ENCODE measurements at regions not wholly inside any gene's neighbourhood (a gene's known extent, or its start where the extent isn't known, plus 50 kb on each side); places are given as distances from the start of the nearest gene placed in this dataset.

DNA sequence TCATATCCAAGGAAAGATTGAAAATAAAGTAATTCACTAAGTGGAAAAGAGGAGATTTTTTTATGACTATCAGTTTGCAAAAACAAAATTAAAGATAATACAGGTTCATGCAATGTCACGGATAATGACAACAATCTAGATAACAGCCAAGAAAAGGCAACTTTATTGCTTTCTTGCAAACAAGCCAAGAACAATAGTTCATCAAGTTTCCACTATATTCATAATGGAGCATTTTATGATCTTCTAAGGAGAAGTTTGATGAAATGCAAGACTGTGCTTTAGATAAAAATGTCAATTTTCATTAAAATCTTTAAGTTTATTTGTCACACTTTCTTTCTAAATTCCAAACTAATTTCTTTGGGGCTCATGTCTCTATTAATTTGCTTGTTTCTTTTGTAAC, 53.9 kb upstream of the NRP1 start:
- H3K27ac ChIP-seq (ENCODE audit: low read depth, low read length, poor library complexity, severe bottlenecking): no peak overlapping the region
- H3K4me1 ChIP-seq (ENCODE audit: insufficient read depth, low read length, poor library complexity, severe bottlenecking): no peaks in the 10 kb centered on the region
- no TSS peak for BruUV-seq (replicated peaks)
- POLR2A ChIA-PET (ENCODE audit: low non-redundant PET): no interaction called here
- no peaks in the 10 kb centered on the region for H3K27me3 ChIP-seq (replicated peaks; ENCODE audit: insufficient read depth, low read depth, low read length, poor library complexity)
- TF ChIP-seq, protein P1, sequence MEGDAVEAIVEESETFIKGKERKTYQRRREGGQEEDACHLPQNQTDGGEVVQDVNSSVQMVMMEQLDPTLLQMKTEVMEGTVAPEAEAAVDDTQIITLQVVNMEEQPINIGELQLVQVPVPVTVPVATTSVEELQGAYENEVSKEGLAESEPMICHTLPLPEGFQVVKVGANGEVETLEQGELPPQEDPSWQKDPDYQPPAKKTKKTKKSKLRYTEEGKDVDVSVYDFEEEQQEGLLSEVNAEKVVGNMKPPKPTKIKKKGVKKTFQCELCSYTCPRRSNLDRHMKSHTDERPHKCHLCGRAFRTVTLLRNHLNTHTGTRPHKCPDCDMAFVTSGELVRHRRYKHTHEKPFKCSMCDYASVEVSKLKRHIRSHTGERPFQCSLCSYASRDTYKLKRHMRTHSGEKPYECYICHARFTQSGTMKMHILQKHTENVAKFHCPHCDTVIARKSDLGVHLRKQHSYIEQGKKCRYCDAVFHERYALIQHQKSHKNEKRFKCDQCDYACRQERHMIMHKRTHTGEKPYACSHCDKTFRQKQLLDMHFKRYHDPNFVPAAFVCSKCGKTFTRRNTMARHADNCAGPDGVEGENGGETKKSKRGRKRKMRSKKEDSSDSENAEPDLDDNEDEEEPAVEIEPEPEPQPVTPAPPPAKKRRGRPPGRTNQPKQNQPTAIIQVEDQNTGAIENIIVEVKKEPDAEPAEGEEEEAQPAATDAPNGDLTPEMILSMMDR (conservative IDR thresholded peaks at IDR 0.05; ENCODE audit: low read depth, low read length): no peak
- TF ChIP-seq EZH2 (IDR thresholded peaks at IDR 0.05; ENCODE audit: borderline replicate concordance, low read depth, low read length, poor library complexity, severe bottlenecking): no peak
- H3K36me3 ChIP-seq (ENCODE audit: insufficient read depth, low read length, poor library complexity, severe bottlenecking): no peaks in the 10 kb centered on the region
- CTCF ChIA-PET: interaction anchor here (0.6 kb wide), 1 partner anchor 54 kb away, joined by 9 read pairs; the partner anchor contains the start of gene NRP1
- intact Hi-C loops (cut with micrococcal nuclease; ENCODE audit: unreplicated experiment): no loop called here
- DNase-seq (ENCODE audit: low spot score): no peak
- no peaks in the 10 kb centered on the region for H3K9me3 ChIP-seq (ENCODE audit: low read depth, low read length, poor library complexity, severe bottlenecking)
- H3K4me3 ChIP-seq (ENCODE audit: low read depth, low read length, poor library complexity, severe bottlenecking): no peak overlapping the region

DNA sequence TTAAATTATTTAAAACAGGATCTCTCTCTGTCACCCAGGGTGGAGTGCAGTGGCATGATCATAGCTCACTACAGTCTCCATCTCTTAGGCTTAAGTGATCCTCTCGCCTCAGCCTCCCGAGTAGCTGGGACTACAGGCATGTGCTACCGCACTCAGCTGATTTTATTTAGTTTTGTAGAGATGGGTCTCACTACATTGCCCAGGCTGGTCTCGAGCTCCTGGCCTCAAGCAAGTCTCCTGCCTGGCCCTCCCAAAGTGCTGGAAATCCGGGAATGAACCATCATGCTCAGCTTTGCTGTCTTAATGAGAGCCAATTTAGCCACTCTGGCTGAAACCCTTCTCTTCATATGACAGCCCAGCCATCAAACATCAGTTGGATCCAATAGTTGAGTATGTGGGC, 53.3 kb upstream of the NRP1 start:
- POLR2A ChIA-PET (ENCODE audit: low non-redundant PET): no interaction called here

DNA sequence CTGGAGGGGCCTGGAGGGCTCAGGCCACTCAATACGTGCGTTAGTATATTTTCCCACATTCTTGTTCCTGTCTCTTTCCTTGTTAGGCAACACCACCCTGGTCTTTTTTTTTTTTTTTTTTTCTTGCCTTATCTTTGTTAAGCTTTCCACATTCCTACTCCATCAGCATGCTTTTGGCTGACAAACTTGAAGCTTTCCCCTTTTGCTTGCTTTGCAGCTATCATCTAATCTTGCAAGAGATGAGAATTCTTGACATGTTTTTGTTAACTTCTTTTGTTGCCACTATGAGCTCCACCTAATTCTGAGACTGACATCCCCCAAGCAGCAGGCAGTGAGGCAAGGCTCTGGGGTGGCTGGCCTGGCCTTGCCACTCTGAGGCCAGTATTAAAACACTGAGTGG, 52.5 kb upstream of the NRP1 start:
- BruUV-seq (replicated peaks): no TSS peak

More for the DNA sequence above, 53.3 kb upstream of the NRP1 start:
- no peaks in the 10 kb centered on the region for H3K36me3 ChIP-seq (ENCODE audit: insufficient read depth, low read length, poor library complexity, severe bottlenecking)
- no peaks in the 10 kb centered on the region for H3K27me3 ChIP-seq (replicated peaks; ENCODE audit: insufficient read depth, low read depth, low read length, poor library complexity)
- intact Hi-C loops (cut with micrococcal nuclease; ENCODE audit: unreplicated experiment): no loop called here
- no peaks in the 10 kb centered on the region for H3K9me3 ChIP-seq (ENCODE audit: low read depth, low read length, poor library complexity, severe bottlenecking)
- no peak for DNase-seq (ENCODE audit: low spot score)
- no TSS peak for BruUV-seq (replicated peaks)
- H3K4me1 ChIP-seq (ENCODE audit: insufficient read depth, low read length, poor library complexity, severe bottlenecking): no peaks in the 10 kb centered on the region
- TF ChIP-seq, protein P1 (conservative IDR thresholded peaks at IDR 0.05; ENCODE audit: low read depth, low read length): no peak
- TF ChIP-seq EZH2 (IDR thresholded peaks at IDR 0.05; ENCODE audit: borderline replicate concordance, low read depth, low read length, poor library complexity, severe bottlenecking): no peak
- no peak overlapping the region for H3K27ac ChIP-seq (ENCODE audit: low read depth, low read length, poor library complexity, severe bottlenecking)
- no peak overlapping the region for H3K4me3 ChIP-seq (ENCODE audit: low read depth, low read length, poor library complexity, severe bottlenecking)
- CTCF ChIA-PET: no interaction called here

More for the DNA sequence above, 52.5 kb upstream of the NRP1 start:
- no peak for DNase-seq (ENCODE audit: low spot score)
- Histone ChIP-seq H3K27me3 (replicated peaks; ENCODE audit: insufficient read depth, low read depth, low read length, poor library complexity) (no peaks in the 10 kb centered on the region), H3K4me1 (ENCODE audit: insufficient read depth, low read length, poor library complexity, severe bottlenecking) (peaks cover 4% of the 10 kb centered on the region), H3K9me3 (ENCODE audit: low read depth, low read length, poor library complexity, severe bottlenecking) (no peaks in the 10 kb centered on the region), H3K27ac (ENCODE audit: low read depth, low read length, poor library complexity, severe bottlenecking) (no peak overlapping the region), H3K4me3 (ENCODE audit: low read depth, low read length, poor library complexity, severe bottlenecking) (no peak overlapping the region), H3K36me3 (ENCODE audit: insufficient read depth, low read length, poor library complexity, severe bottlenecking) (no peaks in the 10 kb centered on the region)
- TF ChIP-seq, protein P1 (conservative IDR thresholded peaks at IDR 0.05; ENCODE audit: low read depth, low read length): no peak
- no peak for TF ChIP-seq EZH2 (IDR thresholded peaks at IDR 0.05; ENCODE audit: borderline replicate concordance, low read depth, low read length, poor library complexity, severe bottlenecking)
- ChIA-PET POLR2A (ENCODE audit: low non-redundant PET) (no interaction called here), CTCF (interaction anchor here (0.6 to 0.7 kb wide), 2 partner anchors 266 to 280 kb away, joined by 3 to 21 read pairs; no protein-coding TSS in a partner anchor)
- intact Hi-C loops (cut with micrococcal nuclease; ENCODE audit: unreplicated experiment): no loop called here
